ENCODE measurements at regions not wholly inside any gene's neighbourhood (a gene's known extent, or its start where the extent isn't known, plus 50 kb on each side); places are given as distances from the start of the nearest gene placed in this dataset.

GRCh38 chr2:19550750-19551149, 192.3 kb upstream of the OSR1 start:
- no peak for DNase-seq (ENCODE audit: low spot score)

GRCh38 chr2:19549821-19550220, 191.4 kb upstream of the OSR1 start:
- DNase-seq (ENCODE audit: low spot score) = no peak

- no peak for DNase-seq (ENCODE audit: low spot score)
Observed at GRCh38 chr2:19548116-19548515, 189.7 kb upstream of the OSR1 start.

- DNase-seq (ENCODE audit: low spot score) = no peak
Observed at GRCh38 chr2:19547321-19547720, 188.9 kb upstream of the OSR1 start.

GRCh38 chr2:19545507-19545906, 187.1 kb upstream of the OSR1 start:
- DNase-seq (ENCODE audit: low spot score) = no peak

GRCh38 chr2:19543663-19544383, 185.4 kb upstream of the OSR1 start:
- no peak for DNase-seq (ENCODE audit: low spot score)

GRCh38 chr2:19542796-19543662, 184.6 kb upstream of the OSR1 start:
- DNase-seq (ENCODE audit: low spot score) = no peak

GRCh38 chr2:19541884-19542283, 183.5 kb upstream of the OSR1 start:
- DNase-seq (ENCODE audit: low spot score) = no peak

GRCh38 chr2:19540739-19541525, 182.5 kb upstream of the OSR1 start:
- DNase-seq (ENCODE audit: low spot score) = no peak

- DNase-seq (ENCODE audit: low spot score) = no peak
Observed at GRCh38 chr2:19538411-19538963, 180.1 kb upstream of the OSR1 start.

- DNase-seq (ENCODE audit: low spot score) = no peak
Observed at GRCh38 chr2:19536136-19536535, 177.7 kb upstream of the OSR1 start.

GRCh38 chr2:19532547-19533196, 174.2 kb upstream of the OSR1 start:
- DNase-seq (ENCODE audit: low spot score) = no peak

GRCh38 chr2:19529677-19530076, 171.3 kb upstream of the OSR1 start:
- DNase-seq (ENCODE audit: low spot score) = no peak

- DNase-seq (ENCODE audit: low spot score) = no peak
Observed at GRCh38 chr2:19527771-19528170, 169.3 kb upstream of the OSR1 start.

GRCh38 chr2:19525313-19525712, 166.9 kb upstream of the OSR1 start:
- DNase-seq (ENCODE audit: low spot score) = no peak

GRCh38 chr2:19519045-19519444, 160.6 kb upstream of the OSR1 start:
- DNase-seq (ENCODE audit: low spot score) = no peak

GRCh38 chr2:19507137-19507536, 148.7 kb upstream of the OSR1 start:
- no peak for DNase-seq (ENCODE audit: low spot score)

GRCh38 chr2:19505199-19506136, 147.0 kb upstream of the OSR1 start:
- DNase-seq (ENCODE audit: low spot score) = no peak

GRCh38 chr2:19504400-19505198, 146.2 kb upstream of the OSR1 start:
- no peak for DNase-seq (ENCODE audit: low spot score)
